ENCODE measurements at regions not wholly inside any gene's neighbourhood (a gene's known extent, or its start where the extent isn't known, plus 50 kb on each side); places are given as distances from the start of the nearest gene placed in this dataset.

DNA sequence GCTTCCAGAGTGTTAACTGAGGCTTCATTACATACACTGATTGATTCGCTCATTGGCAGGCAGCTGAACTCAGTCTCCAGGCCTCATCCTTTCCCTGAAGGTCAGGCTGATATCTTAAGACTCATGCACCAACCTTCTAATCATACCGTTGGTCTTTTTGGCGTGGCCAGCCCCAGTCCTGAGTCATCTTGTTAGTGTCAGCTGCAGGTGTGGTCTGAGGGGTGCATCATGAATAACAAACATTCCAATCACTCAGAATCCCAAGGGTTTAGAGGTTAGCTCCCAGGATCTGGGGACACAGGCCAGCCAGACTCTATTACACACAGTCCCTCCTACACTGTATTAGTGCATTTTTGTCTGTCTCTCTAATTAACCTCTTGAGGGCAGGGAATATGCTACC lies 271.5 kb downstream of the HRH4 start:
- peak; percentile 18 for DNase-seq (ENCODE audit: low read depth)

DNA sequence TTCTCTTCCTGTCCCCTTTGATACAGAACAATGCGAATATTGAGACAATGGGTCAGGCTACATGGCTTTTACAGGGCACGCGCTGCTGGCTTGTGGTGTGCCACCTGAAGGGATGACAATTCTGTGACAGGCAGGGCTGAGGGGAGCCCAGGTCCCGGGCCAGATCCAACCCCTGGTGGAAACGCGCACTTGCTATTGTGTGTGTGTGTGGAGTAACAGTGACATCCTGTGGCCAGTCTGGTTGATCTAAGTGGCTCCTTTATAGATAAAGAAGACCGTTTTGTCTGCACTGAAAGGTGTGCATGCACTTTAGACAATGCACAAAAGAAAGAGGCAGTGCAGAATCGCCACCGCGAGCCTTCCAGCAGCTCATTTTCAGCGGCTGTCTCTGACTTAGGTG lies 273.6 kb downstream of the HRH4 start:
- no peak for DNase-seq (ENCODE audit: low read depth)

- DNase-seq (ENCODE audit: low read depth) = no peak
These were observed 275.3 kb downstream of the HRH4 start for GRCh38 chr18:24735624-24736231.

DNA sequence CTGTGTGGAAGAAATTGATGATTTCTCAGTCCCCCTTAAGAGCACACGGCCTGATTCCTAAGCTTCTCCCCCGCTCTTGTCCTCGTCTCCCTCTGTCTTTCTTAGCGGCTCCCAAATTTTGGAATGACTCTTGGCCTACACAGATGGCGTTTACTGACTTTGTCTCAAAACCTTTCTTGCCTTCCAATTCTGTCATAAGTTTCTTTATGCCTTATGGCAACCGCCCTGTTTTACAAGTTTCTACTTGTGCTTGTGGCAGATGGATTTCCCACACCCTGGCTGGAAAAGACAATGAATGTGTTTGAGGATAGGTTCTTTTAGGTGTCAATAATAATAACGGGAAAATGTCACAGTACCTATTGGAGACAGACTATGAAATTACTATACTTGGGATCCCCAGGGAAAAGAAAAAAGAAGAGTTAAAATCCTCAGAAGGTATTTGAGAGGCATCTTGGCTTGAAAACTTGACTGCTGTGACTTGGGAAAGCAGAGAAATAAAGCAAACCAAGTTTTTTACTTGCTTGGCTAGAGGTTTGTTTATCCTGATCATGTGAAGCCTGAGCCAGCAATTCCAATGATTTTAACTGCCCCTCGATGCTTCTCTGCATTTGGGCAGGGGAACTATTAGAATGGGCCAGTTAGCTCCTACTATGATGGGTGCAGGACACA lies 276.4 kb downstream of the HRH4 start:
- DNase-seq (ENCODE audit: low read depth) = no peak

DNA sequence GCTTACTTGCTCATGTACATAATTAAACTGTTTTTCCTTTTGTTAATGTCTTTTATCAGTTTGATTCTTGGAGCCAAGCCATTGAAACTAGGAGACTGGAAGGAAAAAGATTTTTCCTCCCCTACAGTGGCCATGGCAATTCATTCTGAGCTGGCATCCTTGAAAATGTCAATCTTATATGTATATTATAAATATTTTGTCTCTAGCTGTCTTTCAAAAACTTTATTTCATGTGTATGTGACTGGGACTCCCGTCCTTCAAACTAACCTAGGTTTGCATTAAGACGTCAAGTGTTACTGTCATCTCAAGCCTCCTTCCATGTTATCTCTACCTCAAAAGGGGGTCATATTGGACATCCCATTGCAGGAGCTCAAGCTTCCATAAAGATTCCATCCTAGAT lies 280.4 kb downstream of the HRH4 start:
- no peak for DNase-seq (ENCODE audit: low read depth)

GRCh38 chr18:24741321-24741720 lies 280.9 kb downstream of the HRH4 start:
- DNase-seq (ENCODE audit: low read depth) = no peak

DNA sequence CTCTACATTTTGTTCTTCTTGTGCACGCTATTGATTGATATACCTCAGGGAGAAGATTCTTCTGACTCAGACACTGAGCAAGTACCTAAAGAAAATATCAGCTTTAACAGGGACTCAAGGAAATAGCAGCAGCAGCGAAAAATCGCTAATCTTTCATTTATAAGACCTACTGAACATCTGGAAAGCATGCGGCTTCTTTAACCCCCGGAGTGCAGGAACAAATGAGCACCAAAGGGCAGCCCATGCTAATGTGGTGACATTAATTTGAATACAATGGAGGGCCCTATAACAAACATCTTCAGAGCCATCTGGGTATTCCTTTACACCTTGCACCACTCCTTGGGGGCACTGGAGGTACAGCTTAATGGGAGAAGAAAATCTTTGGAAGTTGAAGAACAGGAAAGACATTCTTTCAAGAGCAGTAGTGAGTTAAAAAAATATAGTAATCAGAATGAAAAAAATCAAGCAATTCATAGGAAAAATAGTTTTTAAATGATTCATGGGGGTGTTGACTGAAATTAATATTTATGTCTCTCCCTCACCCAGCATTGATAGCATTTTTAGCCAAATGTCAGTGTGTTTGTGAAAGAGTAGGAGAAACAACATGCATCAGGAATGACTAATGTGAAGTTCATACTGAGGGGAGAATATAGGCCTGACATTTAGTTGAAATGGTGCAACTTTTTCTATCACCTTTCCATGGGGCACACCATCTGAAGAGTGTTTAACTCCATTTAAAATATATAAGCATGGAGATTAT lies 281.7 kb downstream of the HRH4 start:
- DNase-seq (ENCODE audit: low read depth) = no peak

DNA sequence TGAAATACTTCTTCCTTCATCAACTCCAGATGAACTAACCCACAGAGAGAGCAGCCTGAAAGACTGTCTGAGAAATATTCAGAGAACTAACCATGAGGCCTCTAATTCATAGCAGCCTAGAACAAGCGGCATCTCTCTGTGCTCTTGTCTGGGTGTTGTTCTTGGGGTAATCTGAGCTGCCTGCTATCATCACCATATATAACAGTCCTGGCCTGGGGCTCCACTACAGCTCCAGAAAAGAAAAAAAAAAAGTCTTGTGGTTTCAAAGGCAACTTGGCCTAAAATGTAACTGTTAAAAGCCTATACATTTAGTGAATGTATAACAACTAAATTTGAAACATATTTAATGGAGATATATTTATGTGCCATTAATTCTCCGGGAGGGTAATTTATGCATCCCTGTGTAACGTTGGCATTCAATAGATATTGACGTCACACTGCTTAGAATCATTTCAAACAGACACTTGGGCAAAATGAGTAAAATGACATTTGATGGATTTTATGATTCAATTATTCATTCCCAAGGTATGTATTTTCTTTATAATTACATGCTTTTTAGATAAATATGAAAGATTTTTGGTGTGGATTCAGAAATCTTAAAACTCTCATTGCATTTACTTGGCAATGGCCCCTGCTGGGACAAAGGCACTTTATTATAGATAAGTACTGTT lies 294.3 kb downstream of the HRH4 start:
- no peak for DNase-seq (ENCODE audit: low read depth)

DNA sequence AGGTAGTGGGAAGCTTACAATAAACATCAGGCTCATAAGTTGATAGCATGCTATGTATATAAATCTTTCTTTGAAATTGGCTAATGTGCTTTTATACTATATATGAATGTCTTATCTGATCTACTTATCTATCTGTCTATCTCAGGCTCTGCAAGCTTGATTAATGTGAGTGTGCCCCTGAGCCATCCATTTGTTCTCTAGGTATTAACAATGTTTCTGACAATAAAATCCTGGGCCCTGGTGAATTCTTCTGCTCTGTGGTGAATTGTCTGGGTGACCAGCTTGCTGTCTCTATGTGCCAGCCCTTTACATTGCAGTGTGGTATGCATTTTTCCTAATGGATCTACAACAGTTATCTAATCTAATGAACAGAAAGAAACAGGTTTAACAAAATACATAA lies 295.9 kb downstream of the HRH4 start:
- DNase-seq (ENCODE audit: low read depth) = no peak

DNA sequence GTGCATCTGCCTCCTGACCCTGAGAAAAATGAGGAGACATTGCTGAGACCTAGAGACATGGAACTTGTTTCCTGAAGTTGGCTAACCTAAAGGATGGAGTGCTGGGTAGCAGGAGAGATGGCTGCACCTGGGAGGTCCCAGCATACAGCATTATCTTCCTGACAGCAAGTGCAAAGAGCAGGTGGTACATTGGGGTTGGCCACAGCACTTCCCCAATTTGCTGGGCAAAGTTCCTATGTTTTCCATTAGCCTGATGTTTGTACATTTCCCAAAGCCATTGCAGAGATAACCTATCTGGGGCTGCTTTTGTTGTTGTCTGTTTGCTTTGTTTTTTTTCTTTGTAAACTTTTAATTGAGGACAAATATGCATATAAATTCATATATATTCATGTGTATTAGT lies 296.7 kb downstream of the HRH4 start:
- no peak for DNase-seq (ENCODE audit: low read depth)

GRCh38 chr18:24761765-24762164 lies 301.3 kb downstream of the HRH4 start:
- DNase-seq (ENCODE audit: low read depth) = no peak

- DNase-seq (ENCODE audit: low read depth) = peak; percentile 2
These were observed 302.1 kb downstream of the HRH4 start for GRCh38 chr18:24762511-24762910.

- DNase-seq (ENCODE audit: low read depth) = no peak
These were observed 303.5 kb downstream of the HRH4 start for GRCh38 chr18:24763765-24764513.

DNA sequence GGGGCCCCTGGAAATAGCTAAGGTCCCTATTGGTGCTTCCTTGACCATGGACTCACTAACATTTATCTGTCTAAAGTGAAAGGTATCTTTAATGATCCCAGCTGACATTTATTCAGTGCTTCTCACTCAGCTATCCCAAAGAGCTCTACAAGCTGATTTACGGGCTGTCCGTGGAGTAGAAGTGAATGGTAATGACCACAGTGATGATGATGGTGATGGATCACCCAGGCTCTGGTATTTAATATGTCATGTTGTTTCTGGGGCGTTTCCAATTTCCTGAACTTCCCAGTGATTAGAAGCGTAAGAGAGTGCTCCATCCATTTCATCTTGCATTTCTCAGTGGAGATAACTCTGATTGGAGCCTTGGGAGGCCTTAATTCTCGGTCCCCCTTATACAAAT lies 304.3 kb downstream of the HRH4 start:
- DNase-seq (ENCODE audit: low read depth) = no peak

- no peak for DNase-seq (ENCODE audit: low read depth)
These were observed 305.9 kb downstream of the HRH4 start for GRCh38 chr18:24766376-24766775.

- DNase-seq (ENCODE audit: low read depth) = no peak
These were observed 310.0 kb downstream of the HRH4 start for GRCh38 chr18:24770311-24771024.

- DNase-seq (ENCODE audit: low read depth) = no peak
These were observed 310.9 kb downstream of the HRH4 start for GRCh38 chr18:24771300-24771699.

GRCh38 chr18:24773101-24773500 lies 312.7 kb downstream of the HRH4 start:
- DNase-seq (ENCODE audit: low read depth) = no peak

DNA sequence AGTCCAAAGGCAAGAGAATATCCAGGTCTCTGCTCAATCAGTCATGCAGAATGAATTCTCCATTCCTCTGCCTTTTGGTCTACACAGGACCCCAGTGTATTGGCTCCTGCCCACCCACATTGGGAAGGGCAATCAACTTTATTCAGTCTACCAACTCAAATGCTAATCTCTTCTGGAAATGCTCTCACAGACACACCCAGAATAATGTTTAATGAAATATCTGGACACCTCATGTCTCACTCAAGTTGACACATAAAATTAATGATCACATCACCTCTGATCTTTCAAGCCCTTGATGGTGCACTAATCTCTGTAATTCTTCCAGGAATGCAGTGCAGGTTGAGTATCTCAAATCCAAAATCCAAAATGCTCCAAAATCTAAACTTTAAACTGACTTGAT lies 315.6 kb downstream of the HRH4 start:
- DNase-seq (ENCODE audit: low read depth) = no peak

- no peak for DNase-seq (ENCODE audit: low read depth)
These were observed 318.5 kb downstream of the HRH4 start for GRCh38 chr18:24778810-24779418.

All from myocyte (in vitro differentiated cells).